Trophoblast cell (in vitro differentiated cells and primary cell): ENCODE measurements at regions not wholly inside any gene's neighbourhood (a gene's known extent, or its start where the extent isn't known, plus 50 kb on each side); places are given as distances from the start of the nearest gene placed in this dataset.
A peak's percentile ranks its signal among the peaks of the same experiment; 100 is the strongest.
"Not testable (repeated sequence)": the region's sequence is repeated elsewhere in the genome, so short reads cannot be mapped to it uniquely, and the experiment has no call there.

Experiments used
- DNase-seq, 2 donors: peaks; one replicate each; pipeline ENCODE4 v3.0.0-alpha.2; 2016
- H2AFZ ChIP-seq: 2 replicates; pipeline ENCODE4 v1.6.1; 2013; ENCODE audit warnings: low read length, moderate library complexity, mild to moderate bottlenecking; ENCODE audit not compliant: insufficient read depth, poor library complexity
- H2AK5ac ChIP-seq: 2 replicates; pipeline ENCODE4 v1.6.1; 2013; ENCODE audit warnings: mild to moderate bottlenecking, low read length
- H2BK120ac ChIP-seq: 2 replicates; pipeline ENCODE4 v1.6.1; 2013; ENCODE audit warnings: low read length, mild to moderate bottlenecking, moderate library complexity; ENCODE audit not compliant: insufficient read depth, poor library complexity
- H2BK12ac ChIP-seq: 2 replicates; pipeline ENCODE4 v1.6.1; 2013; ENCODE audit warnings: mild to moderate bottlenecking, low read length, moderate library complexity
- H2BK5ac ChIP-seq: 2 replicates; pipeline ENCODE4 v1.6.1; 2013; ENCODE audit warnings: low read length, low read depth, moderate library complexity, mild to moderate bottlenecking; ENCODE audit not compliant: poor library complexity
- H3K14ac ChIP-seq: 2 replicates; pipeline ENCODE4 v1.6.1; 2013; ENCODE audit warnings: mild to moderate bottlenecking, low read length
- H3K18ac ChIP-seq: 2 replicates; pipeline ENCODE4 v1.6.1; 2013; ENCODE audit warnings: mild to moderate bottlenecking, low read length
- H3K23ac ChIP-seq: 2 replicates; pipeline ENCODE4 v1.6.1; 2013; ENCODE audit warnings: low read length
- H3K27ac ChIP-seq: 2 replicates; pipeline ENCODE4 v1.5.1; 2013; ENCODE audit warnings: low read depth, mild to moderate bottlenecking, inconsistent platforms, low read length, moderate library complexity
- H3K27me3 ChIP-seq: 2 replicates; pipeline ENCODE4 v1.6.1; 2013; ENCODE audit warnings: inconsistent platforms, mild to moderate bottlenecking, low read length, moderate library complexity; ENCODE audit not compliant: insufficient read depth
- H3K36me3 ChIP-seq, 2 experiments: 1 replicate in 1 of 2; 2 replicates in 1 of 2; pipeline ENCODE4 v1.6.1; 2013; ENCODE audit warnings: low read length in 2 of 2, mild to moderate bottlenecking in 2 of 2, moderate library complexity in 1 of 2; ENCODE audit not compliant: insufficient read depth in 2 of 2, control insufficient read depth in 1 of 2
- H3K4ac ChIP-seq: 2 replicates; pipeline ENCODE4 v1.6.1; 2013; ENCODE audit warnings: low read depth, mild to moderate bottlenecking, low read length, moderate library complexity
- H3K4me1 ChIP-seq, 2 experiments: 1 replicate in 1 of 2; 2 replicates in 1 of 2; pipeline ENCODE4 v1.6.1; 2013; ENCODE audit warnings: low read length in 2 of 2, mild to moderate bottlenecking in 2 of 2, moderate library complexity in 1 of 2; ENCODE audit not compliant: insufficient read depth in 2 of 2, control insufficient read depth in 1 of 2
- H3K4me2 ChIP-seq: 2 replicates; pipeline ENCODE4 v1.6.1; 2013; ENCODE audit warnings: inconsistent platforms, mild to moderate bottlenecking, low read length, moderate library complexity
- H3K4me3 ChIP-seq: 2 replicates; pipeline ENCODE4 v1.5.1; 2013; ENCODE audit warnings: mild to moderate bottlenecking, low read depth, low read length, inconsistent platforms
- H3K79me1 ChIP-seq: one replicate; pipeline ENCODE4 v1.6.1; 2013; ENCODE audit warnings: low read length
- H3K79me2 ChIP-seq: 2 replicates; pipeline ENCODE4 v1.6.1; 2013; ENCODE audit warnings: low read length, mild to moderate bottlenecking; ENCODE audit not compliant: control insufficient read depth, insufficient read depth, poor library complexity
- H3K9ac ChIP-seq: 2 replicates; pipeline ENCODE4 v1.6.1; 2013; ENCODE audit warnings: mild to moderate bottlenecking, low read length
- H3K9me3 ChIP-seq: 2 replicates; pipeline ENCODE4 v1.6.1; 2013; ENCODE audit warnings: low read depth, mild to moderate bottlenecking, control low read depth, inconsistent platforms, low read length; ENCODE audit not compliant: insufficient read depth
- H4K12ac ChIP-seq: 2 replicates; pipeline ENCODE4 v1.6.1; 2013; ENCODE audit warnings: low read depth, mild to moderate bottlenecking, low read length, moderate library complexity
- H4K8ac ChIP-seq: 2 replicates; pipeline ENCODE4 v1.6.1; 2013; ENCODE audit warnings: low read depth, mild to moderate bottlenecking, low read length, moderate library complexity
- H4K91ac ChIP-seq: one replicate; pipeline ENCODE4 v1.6.1; 2013; ENCODE audit warnings: low read depth, mild to moderate bottlenecking, low read length, moderate library complexity
- WGBS: extraction: QIAGEN DNeasy Blood & Tissue Kit; methylation state at CpG from one replicate; pipeline ENCODE4 v1.1.7; 2013; ENCODE audit warnings: missing lambda C conversion rate; ENCODE audit not compliant: insufficient read length, insufficient coverage; ENCODE audit errors: extremely low coverage; 5-methylcytosine and 5-hydroxymethylcytosine counted together

- not testable (repeated sequence) for H3K79me1 ChIP-seq, H2AK5ac ChIP-seq, H3K4me1 ChIP-seq, H4K91ac ChIP-seq, H3K23ac ChIP-seq, H3K36me3 ChIP-seq, H3K9ac ChIP-seq, H2BK120ac ChIP-seq, H3K18ac ChIP-seq, H3K27ac ChIP-seq, H3K27me3 ChIP-seq, DNase-seq, H3K9me3 ChIP-seq, H3K79me2 ChIP-seq, H4K12ac ChIP-seq, H3K4ac ChIP-seq, H3K4me3 ChIP-seq, H2BK5ac ChIP-seq, H2AFZ ChIP-seq, H3K14ac ChIP-seq, H4K8ac ChIP-seq, H3K4me2 ChIP-seq, H2BK12ac ChIP-seq
- WGBS: no CpG with 5 or more reads among the region's 2 CpGs
These were observed 365.7 kb upstream of the FTMT start for GRCh38 chr5:121485999-121486398.

- Histone ChIP-seq H3K79me2 (no peaks in the 10 kb centered on the region), H3K27me3 (no peaks in the 10 kb centered on the region)
These were observed 361.7 kb upstream of the FTMT start for GRCh38 chr5:121489972-121490371.

GRCh38 chr5:121497176-121497575, 354.5 kb upstream of the FTMT start:
- Histone ChIP-seq H3K27ac (no peak overlapping the region), H3K4me2 (no peak overlapping the region), H3K4me3 (no peak overlapping the region), H2BK5ac (no peak overlapping the region), H3K18ac (no peak overlapping the region), H4K8ac (no peak overlapping the region), H2BK12ac (no peak overlapping the region), H4K91ac (no peak overlapping the region), H2BK120ac (no peak overlapping the region), H2AK5ac (no peak overlapping the region), H3K23ac (no peak overlapping the region), H3K79me1 (no peaks in the 10 kb centered on the region), H4K12ac (no peak overlapping the region), H3K9ac (no peak overlapping the region), H2AFZ (no peak overlapping the region), H3K27me3 (no peaks in the 10 kb centered on the region), H3K9me3 (no peaks in the 10 kb centered on the region), H3K36me3 (no peaks in the 10 kb centered on the region), H3K79me2 (no peaks in the 10 kb centered on the region), H3K4me1 (no peaks in the 10 kb centered on the region), H3K14ac (no peak overlapping the region), H3K4ac (no peak overlapping the region)
- DNase-seq: peak in 1 of 2 donors; percentile 23
- no CpG with 5 or more reads among the region's 1 CpG for WGBS

More at GRCh38 chr5:121489972-121490371, 361.7 kb upstream of the FTMT start:
- Histone ChIP-seq H3K36me3 (no peaks in the 10 kb centered on the region), H2AK5ac (no peak overlapping the region), H2AFZ (no peak overlapping the region), H3K27ac (no peak overlapping the region), H3K23ac (no peak overlapping the region), H3K18ac (no peak overlapping the region), H3K9me3 (no peaks in the 10 kb centered on the region), H4K12ac (no peak overlapping the region), H4K91ac (no peak overlapping the region), H3K4me2 (no peak overlapping the region), H3K4ac (no peak overlapping the region), H4K8ac (no peak overlapping the region), H3K9ac (no peak overlapping the region), H3K14ac (no peak overlapping the region), H2BK12ac (no peak overlapping the region), H3K4me1 (no peaks in the 10 kb centered on the region), H2BK120ac (no peak overlapping the region), H3K79me1 (no peaks in the 10 kb centered on the region), H3K4me3 (no peak overlapping the region), H2BK5ac (no peak overlapping the region)
- DNase-seq: no peak

GRCh38 chr5:121500310-121500709, 351.4 kb upstream of the FTMT start:
- H2BK5ac ChIP-seq: no peak overlapping the region
- H3K4ac ChIP-seq: no peak overlapping the region
- no peak overlapping the region for H2AFZ ChIP-seq
- H3K18ac ChIP-seq: no peak overlapping the region
- H3K23ac ChIP-seq: no peak overlapping the region
- no peak overlapping the region for H3K9ac ChIP-seq
- no peaks in the 10 kb centered on the region for H3K9me3 ChIP-seq
- H4K91ac ChIP-seq: no peak overlapping the region
- no peaks in the 10 kb centered on the region for H3K36me3 ChIP-seq
- H2BK120ac ChIP-seq: no peak overlapping the region
- no peaks in the 10 kb centered on the region for H3K79me1 ChIP-seq
- no peaks in the 10 kb centered on the region for H3K4me1 ChIP-seq
- no peak overlapping the region for H4K8ac ChIP-seq
- H2AK5ac ChIP-seq: no peak overlapping the region
- H4K12ac ChIP-seq: no peak overlapping the region
- H3K4me2 ChIP-seq: no peak overlapping the region
- H3K4me3 ChIP-seq: no peak overlapping the region
- no peak for DNase-seq
- no peak overlapping the region for H3K14ac ChIP-seq
- H3K79me2 ChIP-seq: no peaks in the 10 kb centered on the region
- H2BK12ac ChIP-seq: no peak overlapping the region
- no peaks in the 10 kb centered on the region for H3K27me3 ChIP-seq
- H3K27ac ChIP-seq: no peak overlapping the region
- no CpG with 5 or more reads among the region's 2 CpGs for WGBS
